ENCODE measurements at regions not wholly inside any gene's neighbourhood (a gene's known extent, or its start where the extent isn't known, plus 50 kb on each side); places are given as distances from the start of the nearest gene placed in this dataset.
"Not testable (repeated sequence)": the region's sequence is repeated elsewhere in the genome, so short reads cannot be mapped to it uniquely, and the experiment has no call there.

GRCh38 chr3:115301364-115301860 is 154.3 kb upstream of the ZBTB20 start:
- no peak overlapping the region for H3K4me3 ChIP-seq (ENCODE audit: low read depth, low read length)
- DNase-seq (ENCODE audit: low read depth): no peak
- in situ Hi-C loops (cut with HindIII; ENCODE audit: low sequenced_read_pairs): no loop called here
- no peak for TF ChIP-seq CTCF (IDR thresholded peaks at IDR 0.05; ENCODE audit: low read depth, low read length, missing control alignments)

GRCh38 chr3:115317953-115318352 is 170.9 kb upstream of the ZBTB20 start:
- DNase-seq (ENCODE audit: low read depth): not testable (repeated sequence)

GRCh38 chr3:115321400-115321805 is 174.3 kb upstream of the ZBTB20 start:
- DNase-seq (ENCODE audit: low read depth): no peak
- TF ChIP-seq CTCF (IDR thresholded peaks at IDR 0.05; ENCODE audit: low read depth, low read length, missing control alignments): no peak
- no peak overlapping the region for H3K4me3 ChIP-seq (ENCODE audit: low read depth, low read length)
- in situ Hi-C loops (cut with HindIII; ENCODE audit: low sequenced_read_pairs): no loop called here

More at GRCh38 chr3:115317953-115318352, 170.9 kb upstream of the ZBTB20 start:
- H3K4me3 ChIP-seq (ENCODE audit: low read depth, low read length); in situ Hi-C loops (cut with HindIII; ENCODE audit: low sequenced_read_pairs): not testable (repeated sequence)

- in situ Hi-C loops (cut with HindIII; ENCODE audit: low sequenced_read_pairs): no loop called here
- TF ChIP-seq CTCF (IDR thresholded peaks at IDR 0.05; ENCODE audit: low read depth, low read length, missing control alignments): no peak
- no peak for DNase-seq (ENCODE audit: low read depth)
- H3K4me3 ChIP-seq (ENCODE audit: low read depth, low read length): no peak overlapping the region
These were observed 175.8 kb upstream of the ZBTB20 start for GRCh38 chr3:115322901-115323300.

GRCh38 chr3:115323380-115323779 is 176.3 kb upstream of the ZBTB20 start:
- no peak overlapping the region for H3K4me3 ChIP-seq (ENCODE audit: low read depth, low read length)
- in situ Hi-C loops (cut with HindIII; ENCODE audit: low sequenced_read_pairs): no loop called here
- no peak for TF ChIP-seq CTCF (IDR thresholded peaks at IDR 0.05; ENCODE audit: low read depth, low read length, missing control alignments)

GRCh38 chr3:115324056-115324455 is 177.0 kb upstream of the ZBTB20 start:
- no peak for TF ChIP-seq CTCF (IDR thresholded peaks at IDR 0.05; ENCODE audit: low read depth, low read length, missing control alignments)
- no peak for DNase-seq (ENCODE audit: low read depth)
- in situ Hi-C loops (cut with HindIII; ENCODE audit: low sequenced_read_pairs): no loop called here
- H3K4me3 ChIP-seq (ENCODE audit: low read depth, low read length): no peak overlapping the region

More at GRCh38 chr3:115323380-115323779, 176.3 kb upstream of the ZBTB20 start:
- no peak for DNase-seq (ENCODE audit: low read depth)

- no peak for TF ChIP-seq CTCF (IDR thresholded peaks at IDR 0.05; ENCODE audit: low read depth, low read length, missing control alignments)
- in situ Hi-C loops (cut with HindIII; ENCODE audit: low sequenced_read_pairs): no loop called here
- peak; percentile 40 for DNase-seq (ENCODE audit: low read depth)
- no peak overlapping the region for H3K4me3 ChIP-seq (ENCODE audit: low read depth, low read length)
These were observed 178.5 kb upstream of the ZBTB20 start for GRCh38 chr3:115325539-115325938.
